ENCODE measurements at regions not wholly inside any gene's neighbourhood (a gene's known extent, or its start where the extent isn't known, plus 50 kb on each side); places are given as distances from the start of the nearest gene placed in this dataset.

DNA sequence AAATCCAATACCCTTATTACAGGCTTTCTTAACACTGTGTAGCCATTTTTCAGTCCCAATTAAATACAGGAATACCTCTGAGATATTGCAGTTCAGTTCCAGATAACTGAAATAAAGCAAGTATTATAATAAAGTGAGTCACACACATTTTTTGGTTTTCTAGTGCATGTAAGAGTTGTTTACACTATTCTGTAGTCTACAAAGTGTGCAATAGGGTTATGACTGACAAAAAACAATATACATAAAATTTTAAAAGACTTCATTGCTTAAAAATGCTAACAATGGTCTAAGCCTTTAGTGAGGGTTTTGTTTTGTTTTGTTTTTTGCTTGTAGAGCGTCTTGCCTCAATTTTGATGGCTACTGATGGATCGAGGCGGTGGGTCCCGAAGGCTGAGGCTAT lies 434.4 kb upstream of the NBEA start:
- ChIA-PET CTCF (no interaction called here), POLR2A (no interaction called here)
- no peaks in the 10 kb centered on the region for H3K36me3 ChIP-seq (ENCODE audit: control insufficient read depth in 2 of 2, insufficient read depth in 1 of 2, low read length in 2 of 2)
- H3K27ac ChIP-seq (ENCODE audit: extremely low read depth, low read depth, low read length): no peak overlapping the region
- no peak for TF ChIP-seq ZNF311 (tag by site-specific recombination; IDR thresholded peaks at IDR 0.05; ENCODE audit: borderline replicate concordance)
- TF ChIP-seq, protein P1, sequence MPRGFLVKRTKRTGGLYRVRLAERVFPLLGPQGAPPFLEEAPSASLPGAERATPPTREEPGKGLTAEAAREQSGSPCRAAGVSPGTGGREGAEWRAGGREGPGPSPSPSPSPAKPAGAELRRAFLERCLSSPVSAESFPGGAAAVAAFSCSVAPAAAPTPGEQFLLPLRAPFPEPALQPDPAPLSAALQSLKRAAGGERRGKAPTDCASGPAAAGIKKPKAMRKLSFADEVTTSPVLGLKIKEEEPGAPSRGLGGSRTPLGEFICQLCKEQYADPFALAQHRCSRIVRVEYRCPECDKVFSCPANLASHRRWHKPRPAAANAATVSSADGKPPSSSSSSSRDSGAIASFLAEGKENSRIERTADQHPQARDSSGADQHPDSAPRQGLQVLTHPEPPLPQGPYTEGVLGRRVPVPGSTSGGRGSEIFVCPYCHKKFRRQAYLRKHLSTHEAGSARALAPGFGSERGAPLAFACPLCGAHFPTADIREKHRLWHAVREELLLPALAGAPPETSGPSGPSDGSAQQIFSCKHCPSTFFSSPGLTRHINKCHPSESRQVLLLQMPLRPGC (tag by site-specific recombination; IDR thresholded peaks at IDR 0.05): no peak
- TF ChIP-seq GLIS2 (tag by site-specific recombination; IDR thresholded peaks at IDR 0.05): no peak
- no peak for TF ChIP-seq ZSCAN30 (tag by site-specific recombination; IDR thresholded peaks at IDR 0.05)
- TF ChIP-seq ZSCAN16 (tag by site-specific recombination; IDR thresholded peaks at IDR 0.05): no peak
- no peak for TF ChIP-seq ZEB2 (tag by site-specific recombination; IDR thresholded peaks at IDR 0.05)
- TF ChIP-seq ZNF394 (tag by site-specific recombination; IDR thresholded peaks at IDR 0.05; ENCODE audit: borderline replicate concordance): no peak
- H3K4me1 ChIP-seq (ENCODE audit: control insufficient read depth, insufficient read depth, low read length): no peaks in the 10 kb centered on the region
- no peaks in the 10 kb centered on the region for H3K9me3 ChIP-seq (ENCODE audit: control insufficient read depth, insufficient read depth, low read depth, low read length)
- H3K4me3 ChIP-seq (ENCODE audit: low read depth, low read length): no peak overlapping the region

DNA sequence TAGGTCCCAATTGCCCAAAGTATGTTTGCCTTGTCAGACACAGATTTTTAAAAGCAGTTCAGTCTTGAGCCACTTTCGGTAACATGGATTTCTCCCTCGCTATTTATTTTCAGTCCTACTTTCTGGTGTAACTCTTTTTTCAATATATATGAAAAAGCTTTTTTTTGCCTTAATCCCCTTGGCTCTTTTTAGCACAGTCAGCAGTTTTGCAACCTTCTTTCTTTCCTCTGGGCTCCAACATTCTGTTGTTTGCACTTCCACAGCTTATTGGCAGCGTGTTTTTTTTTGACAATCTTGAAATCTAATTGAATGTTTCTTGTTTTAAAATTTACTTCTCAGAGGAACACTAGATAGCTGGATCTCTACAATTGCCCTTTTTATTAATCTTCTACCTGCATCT lies 429.3 kb upstream of the NBEA start:
- H3K4me3 ChIP-seq (ENCODE audit: low read depth, low read length): no peak overlapping the region
- no peak overlapping the region for H3K27ac ChIP-seq (ENCODE audit: extremely low read depth, low read depth, low read length)
- TF ChIP-seq ZNF561 (tag by site-specific recombination; IDR thresholded peaks at IDR 0.05; ENCODE audit: borderline replicate concordance) (no peak), GLIS1 (tag by site-specific recombination; IDR thresholded peaks at IDR 0.05) (no peak), ZNF660 (tag by site-specific recombination; IDR thresholded peaks at IDR 0.05) (no peak), ZFHX2 (tag by site-specific recombination; conservative IDR thresholded peaks at IDR 0.05) (no peak), ZNF274 (IDR thresholded peaks at IDR 0.05; ENCODE audit: low read length) (no peak), ZNF274 (tag by site-specific recombination; IDR thresholded peaks at IDR 0.05; ENCODE audit: borderline replicate concordance) (no peak), SP7 (tag by site-specific recombination; IDR thresholded peaks at IDR 0.05) (no peak), ZNF529 (tag by site-specific recombination; IDR thresholded peaks at IDR 0.05; ENCODE audit: insufficient replicate concordance) (no peak)
- TF ChIP-seq, protein P2, sequence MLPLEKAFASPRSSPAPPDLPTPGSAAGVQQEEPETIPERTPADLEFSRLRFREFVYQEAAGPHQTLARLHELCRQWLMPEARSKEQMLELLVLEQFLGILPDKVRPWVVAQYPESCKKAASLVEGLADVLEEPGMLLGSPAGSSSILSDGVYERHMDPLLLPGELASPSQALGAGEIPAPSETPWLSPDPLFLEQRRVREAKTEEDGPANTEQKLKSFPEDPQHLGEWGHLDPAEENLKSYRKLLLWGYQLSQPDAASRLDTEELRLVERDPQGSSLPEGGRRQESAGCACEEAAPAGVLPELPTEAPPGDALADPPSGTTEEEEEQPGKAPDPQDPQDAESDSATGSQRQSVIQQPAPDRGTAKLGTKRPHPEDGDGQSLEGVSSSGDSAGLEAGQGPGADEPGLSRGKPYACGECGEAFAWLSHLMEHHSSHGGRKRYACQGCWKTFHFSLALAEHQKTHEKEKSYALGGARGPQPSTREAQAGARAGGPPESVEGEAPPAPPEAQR (tag by site-specific recombination; IDR thresholded peaks at IDR 0.05): no peak
- H3K36me3 ChIP-seq (ENCODE audit: control insufficient read depth in 2 of 2, insufficient read depth in 1 of 2, low read length in 2 of 2): no peaks in the 10 kb centered on the region
- ChIA-PET POLR2A (no interaction called here), CTCF (no interaction called here)
- H3K4me1 ChIP-seq (ENCODE audit: control insufficient read depth, insufficient read depth, low read length): no peaks in the 10 kb centered on the region
- H3K9me3 ChIP-seq (ENCODE audit: control insufficient read depth, insufficient read depth, low read depth, low read length): no peaks in the 10 kb centered on the region

DNA sequence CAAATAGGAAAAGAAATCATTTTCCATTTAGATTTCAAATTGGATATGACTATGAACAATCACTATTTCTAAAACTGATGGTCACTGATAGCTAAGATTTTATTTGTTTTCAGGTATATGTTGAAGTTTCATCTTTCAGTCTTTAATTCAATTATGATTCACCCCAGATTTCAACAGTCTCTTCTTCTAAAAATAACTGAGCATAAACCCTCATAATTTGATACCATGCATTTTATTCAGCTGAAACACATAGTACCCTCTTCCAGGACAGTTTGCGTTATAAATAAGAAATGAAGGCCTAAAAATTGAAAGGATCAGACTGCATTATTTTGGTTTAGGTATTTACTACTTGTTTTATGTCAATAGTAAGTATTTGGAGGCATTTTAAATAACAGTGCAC lies 428.5 kb upstream of the NBEA start:
- Histone ChIP-seq H3K36me3 (ENCODE audit: control insufficient read depth in 2 of 2, insufficient read depth in 1 of 2, low read length in 2 of 2) (no peaks in the 10 kb centered on the region), H3K27ac (ENCODE audit: extremely low read depth, low read depth, low read length) (no peak overlapping the region), H3K9me3 (ENCODE audit: control insufficient read depth, insufficient read depth, low read depth, low read length) (no peaks in the 10 kb centered on the region), H3K4me3 (ENCODE audit: low read depth, low read length) (no peak overlapping the region), H3K4me1 (ENCODE audit: control insufficient read depth, insufficient read depth, low read length) (no peaks in the 10 kb centered on the region)
- ChIA-PET POLR2A (no interaction called here), CTCF (no interaction called here)
- TF ChIP-seq ZNF223 (tag by site-specific recombination; IDR thresholded peaks at IDR 0.05): no peak
- no peak for TF ChIP-seq BCL11A (tag by site-specific recombination; IDR thresholded peaks at IDR 0.05; ENCODE audit: low read depth)
- no peak for TF ChIP-seq ZFP37 (tag by site-specific recombination; IDR thresholded peaks at IDR 0.05)
- TF ChIP-seq, protein P3, sequence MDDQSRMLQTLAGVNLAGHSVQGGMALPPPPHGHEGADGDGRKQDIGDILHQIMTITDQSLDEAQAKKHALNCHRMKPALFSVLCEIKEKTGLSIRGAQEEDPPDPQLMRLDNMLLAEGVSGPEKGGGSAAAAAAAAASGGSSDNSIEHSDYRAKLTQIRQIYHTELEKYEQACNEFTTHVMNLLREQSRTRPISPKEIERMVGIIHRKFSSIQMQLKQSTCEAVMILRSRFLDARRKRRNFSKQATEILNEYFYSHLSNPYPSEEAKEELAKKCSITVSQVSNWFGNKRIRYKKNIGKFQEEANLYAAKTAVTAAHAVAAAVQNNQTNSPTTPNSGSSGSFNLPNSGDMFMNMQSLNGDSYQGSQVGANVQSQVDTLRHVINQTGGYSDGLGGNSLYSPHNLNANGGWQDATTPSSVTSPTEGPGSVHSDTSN (CRISPR knock-in tag; IDR thresholded peaks at IDR 0.05): no peak
- no peak for TF ChIP-seq ZNF37A (tag by site-specific recombination; IDR thresholded peaks at IDR 0.05)
- TF ChIP-seq, protein P4, sequence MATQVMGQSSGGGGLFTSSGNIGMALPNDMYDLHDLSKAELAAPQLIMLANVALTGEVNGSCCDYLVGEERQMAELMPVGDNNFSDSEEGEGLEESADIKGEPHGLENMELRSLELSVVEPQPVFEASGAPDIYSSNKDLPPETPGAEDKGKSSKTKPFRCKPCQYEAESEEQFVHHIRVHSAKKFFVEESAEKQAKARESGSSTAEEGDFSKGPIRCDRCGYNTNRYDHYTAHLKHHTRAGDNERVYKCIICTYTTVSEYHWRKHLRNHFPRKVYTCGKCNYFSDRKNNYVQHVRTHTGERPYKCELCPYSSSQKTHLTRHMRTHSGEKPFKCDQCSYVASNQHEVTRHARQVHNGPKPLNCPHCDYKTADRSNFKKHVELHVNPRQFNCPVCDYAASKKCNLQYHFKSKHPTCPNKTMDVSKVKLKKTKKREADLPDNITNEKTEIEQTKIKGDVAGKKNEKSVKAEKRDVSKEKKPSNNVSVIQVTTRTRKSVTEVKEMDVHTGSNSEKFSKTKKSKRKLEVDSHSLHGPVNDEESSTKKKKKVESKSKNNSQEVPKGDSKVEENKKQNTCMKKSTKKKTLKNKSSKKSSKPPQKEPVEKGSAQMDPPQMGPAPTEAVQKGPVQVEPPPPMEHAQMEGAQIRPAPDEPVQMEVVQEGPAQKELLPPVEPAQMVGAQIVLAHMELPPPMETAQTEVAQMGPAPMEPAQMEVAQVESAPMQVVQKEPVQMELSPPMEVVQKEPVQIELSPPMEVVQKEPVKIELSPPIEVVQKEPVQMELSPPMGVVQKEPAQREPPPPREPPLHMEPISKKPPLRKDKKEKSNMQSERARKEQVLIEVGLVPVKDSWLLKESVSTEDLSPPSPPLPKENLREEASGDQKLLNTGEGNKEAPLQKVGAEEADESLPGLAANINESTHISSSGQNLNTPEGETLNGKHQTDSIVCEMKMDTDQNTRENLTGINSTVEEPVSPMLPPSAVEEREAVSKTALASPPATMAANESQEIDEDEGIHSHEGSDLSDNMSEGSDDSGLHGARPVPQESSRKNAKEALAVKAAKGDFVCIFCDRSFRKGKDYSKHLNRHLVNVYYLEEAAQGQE (tag by site-specific recombination; IDR thresholded peaks at IDR 0.05): no peak
